CD14-positive monocyte (primary cell): ENCODE measurements at regions not wholly inside any gene's neighbourhood (a gene's known extent, or its start where the extent isn't known, plus 50 kb on each side); places are given as distances from the start of the nearest gene placed in this dataset.

Experiments
- DNase-seq, 3 donors: peaks; one replicate each; pipeline ENCODE4 v3.0.0-alpha.2; 2011 to 2022
- H2AFZ ChIP-seq: 2 replicates; pipeline ENCODE4 v1.6.0; 2012; ENCODE audit warnings: mild to moderate bottlenecking, low read depth, low read length, inconsistent platforms; ENCODE audit not compliant: insufficient read depth, poor library complexity, severe bottlenecking
- H3K27ac ChIP-seq, 2 donors: 1 replicate in 1 of 2; 2 replicates in 1 of 2; pipeline ENCODE4 v1.5.1; 2012 to 2013; ENCODE audit warnings: low read length in 2 of 2, control low read depth in 1 of 2, inconsistent platforms in 1 of 2, low read depth in 1 of 2, mild to moderate bottlenecking in 1 of 2
- H3K27me3 ChIP-seq, 2 donors: one replicate each; pipeline versions ENCODE4 v1.6.0 to v1.6.1; 2011 to 2013; ENCODE audit warnings: low read length in 2 of 2; ENCODE audit not compliant: control insufficient read depth in 2 of 2, insufficient read depth in 2 of 2
- H3K36me3 ChIP-seq, 2 donors: replicated peaks in 1 of 2; 1 replicate in 1 of 2; 2 replicates in 1 of 2; pipeline versions ENCODE4 v1.5.1 to v1.6.1; 2012 to 2013; ENCODE audit warnings: low read length in 2 of 2, control low read depth in 1 of 2, inconsistent platforms in 1 of 2, mild to moderate bottlenecking in 1 of 2; ENCODE audit not compliant: insufficient read depth in 2 of 2, control insufficient read depth in 1 of 2
- H3K4me1 ChIP-seq, 2 donors: 1 replicate in 1 of 2; 2 replicates in 1 of 2; pipeline versions ENCODE4 v1.5.1 to v1.6.1; 2012 to 2013; ENCODE audit warnings: low read length in 2 of 2, control low read depth in 1 of 2, inconsistent platforms in 1 of 2, mild to moderate bottlenecking in 1 of 2, moderate library complexity in 1 of 2; ENCODE audit not compliant: insufficient read depth in 2 of 2, control insufficient read depth in 1 of 2
- H3K4me2 ChIP-seq: replicated peaks from 2 replicates; pipeline ENCODE3; 2012; ENCODE audit warnings: low read length, moderate library complexity, mild to moderate bottlenecking; ENCODE audit not compliant: poor library complexity, severe bottlenecking; ENCODE audit errors: extremely low read depth
- H3K4me3 ChIP-seq, 3 experiments: fragments of 200-600 bp in 1 of 3; sonication (generic) in 1 of 3; replicated peaks in 1 of 3; 1 replicate in 2 of 3; 2 replicates in 1 of 3; pipeline ENCODE4 v1.5.1; 2011 to 2013; ENCODE audit warnings: low read length in 3 of 3, mild to moderate bottlenecking in 3 of 3, control low read depth in 2 of 3, low read depth in 2 of 3, inconsistent platforms in 1 of 3, moderate library complexity in 1 of 3
- H3K79me2 ChIP-seq: 2 replicates; pipeline ENCODE4 v1.6.0; 2012; ENCODE audit warnings: mild to moderate bottlenecking, control low read depth, inconsistent platforms, low read length, moderate library complexity; ENCODE audit not compliant: insufficient read depth
- H3K9ac ChIP-seq: 2 replicates; pipeline ENCODE4 v1.6.0; 2017; ENCODE audit warnings: low read length, mild to moderate bottlenecking; ENCODE audit not compliant: insufficient read depth, poor library complexity, severe bottlenecking
- H3K9me3 ChIP-seq, 2 donors: replicated peaks in 1 of 2; 1 replicate in 1 of 2; 2 replicates in 1 of 2; pipeline versions ENCODE4 v1.5.1 to v1.6.1; 2012 to 2013; ENCODE audit warnings: low read length in 2 of 2, control low read depth in 1 of 2; ENCODE audit not compliant: control insufficient read depth in 1 of 2, insufficient read depth in 1 of 2
- H4K20me1 ChIP-seq: 2 replicates; pipeline ENCODE4 v1.6.0; 2012; ENCODE audit warnings: mild to moderate bottlenecking, low read length, control low read depth, moderate library complexity; ENCODE audit not compliant: insufficient read depth
- H3K27ac Mint-ChIP-seq, 7 donors: one replicate each; pipeline ENCODE4 v1.8.0; 2020; ENCODE audit warnings: mild to moderate bottlenecking in 7 of 7, mixed read lengths in 7 of 7, moderate library complexity in 6 of 7, inconsistent platforms in 2 of 7
- H3K27me3 Mint-ChIP-seq, 3 donors: one replicate each; pipeline ENCODE4 v1.8.0; 2021 to 2022; ENCODE audit warnings: low read depth in 3 of 3, mild to moderate bottlenecking in 3 of 3, mixed read lengths in 3 of 3, moderate library complexity in 3 of 3, inconsistent platforms in 1 of 3
- H3K36me3 Mint-ChIP-seq, 2 donors: one replicate each; pipeline ENCODE4 v1.8.0; 2020; ENCODE audit warnings: mixed read lengths in 2 of 2, inconsistent platforms in 1 of 2, mild to moderate bottlenecking in 1 of 2
- H3K4me1 Mint-ChIP-seq: one replicate; pipeline ENCODE4 v1.8.0; 2020; ENCODE audit warnings: mild to moderate bottlenecking, mixed read lengths
- H3K4me3 Mint-ChIP-seq, 2 donors: one replicate each; pipeline ENCODE4 v1.8.0; 2020; ENCODE audit warnings: mild to moderate bottlenecking in 2 of 2, mixed read lengths in 2 of 2, moderate library complexity in 1 of 2
- H3K9me3 Mint-ChIP-seq, 7 donors: one replicate each; pipeline ENCODE4 v1.8.0; 2020 to 2022; ENCODE audit warnings: mixed read lengths in 7 of 7, mild to moderate bottlenecking in 6 of 7, moderate library complexity in 6 of 7, inconsistent platforms in 2 of 7
- CTCF ChIP-seq: fragments of 200-600 bp; IDR thresholded peaks from one replicate; pipeline ENCODE4 v1.8.0; 2022; ENCODE audit warnings: antibody characterized with exemption, mild to moderate bottlenecking
- WGBS: methylation state at CpG from one replicate; pipeline ENCODE4 v1.1.5; 2013; ENCODE audit warnings: missing lambda C conversion rate; ENCODE audit not compliant: insufficient coverage; 5-methylcytosine and 5-hydroxymethylcytosine counted together
- intact Hi-C, 2 donors: fragments of 100-400 bp; cut with micrococcal nuclease; formaldehyde crosslinking; loops; one replicate each; pipeline versions ENCODE4 v1.15.0 to v1.15.1; 2023

- TF ChIP-seq CTCF, result no peak
- Histone ChIP-seq H3K4me1 (no peaks in the 10 kb centered on the region), H3K79me2 (no peaks in the 10 kb centered on the region), H3K27ac (no peak overlapping the region), H2AFZ (no peak overlapping the region), H3K4me3 (no peak overlapping the region), H3K9me3 (no peaks in the 10 kb centered on the region), H3K27me3 (no peaks in the 10 kb centered on the region), H3K36me3 (no peaks in the 10 kb centered on the region), H3K9ac (no peak overlapping the region), H4K20me1 (no peaks in the 10 kb centered on the region), H3K4me2 (no peak overlapping the region)
- Mint-ChIP-seq H3K36me3 (no peaks in the 10 kb centered on the region), H3K9me3 (peaks cover 0 to 3% (median 0%) of the 10 kb centered on the region in 7 donors), H3K4me3 (no peak overlapping the region), H3K4me1 (no peaks in the 10 kb centered on the region), H3K27me3 (peaks cover 1 to 3% (median 2%) of the 10 kb centered on the region in 3 donors), H3K27ac (no peak overlapping the region)
- WGBS, result no CpG with 5 or more reads among the region's 1 CpG
- intact Hi-C loops, result no loop called here
- no peak for DNase-seq
Observed at GRCh38 chr2:103145739-103146138, 383.9 kb downstream of the TMEM182 start.

- no peaks in the 10 kb centered on the region for H3K9me3 ChIP-seq
- H3K79me2 ChIP-seq, result no peaks in the 10 kb centered on the region
- H3K4me2 ChIP-seq, result no peak overlapping the region
- no peak overlapping the region for H2AFZ ChIP-seq
- H3K36me3 ChIP-seq, result no peaks in the 10 kb centered on the region
- Mint-ChIP-seq H3K36me3 (no peaks in the 10 kb centered on the region), H3K27ac (peak overlapping the region in 1 of 7 donors; percentile 77), H3K27me3 (peaks cover 0 to 4% (median 4%) of the 10 kb centered on the region in 3 donors), H3K4me3 (no peak overlapping the region), H3K9me3 (peaks cover 0 to 6% (median 0%) of the 10 kb centered on the region in 7 donors), H3K4me1 (no peaks in the 10 kb centered on the region)
- no peak overlapping the region for H3K27ac ChIP-seq
- no peak for TF ChIP-seq CTCF
- H3K27me3 ChIP-seq, result no peaks in the 10 kb centered on the region
- no peak overlapping the region for H3K4me3 ChIP-seq
- WGBS, result 91% methylated on average over 3 of the region's 3 CpGs
- DNase-seq, result no peak
- intact Hi-C loops, result no loop called here
- no peaks in the 10 kb centered on the region for H4K20me1 ChIP-seq
- H3K4me1 ChIP-seq, result no peaks in the 10 kb centered on the region
- H3K9ac ChIP-seq, result no peak overlapping the region
Observed at GRCh38 chr2:103151046-103151445, 389.2 kb downstream of the TMEM182 start.
